ENCODE measurements at regions not wholly inside any gene's neighbourhood (a gene's known extent, or its start where the extent isn't known, plus 50 kb on each side); places are given as distances from the start of the nearest gene placed in this dataset.

GRCh38 chr6:170089963-170090362, 200.9 kb downstream of the DLL1 start:
- no peak overlapping the region for H3K4me3 ChIP-seq (replicated peaks in 1 of 3; ENCODE audit: insufficient read depth in 1 of 3, low read depth in 1 of 3, low read length in 3 of 3)
- ChIA-PET POLR2A (no interaction called here), CTCF (interaction anchor here (1.3 kb wide), 1 partner anchor 258 kb away, joined by 4 read pairs; no protein-coding TSS in a partner anchor)
- no peak overlapping the region for H3K27ac ChIP-seq (ENCODE audit: insufficient read depth, low read depth, low read length)
- H4K20me1 ChIP-seq (replicated peaks; ENCODE audit: control insufficient read depth, extremely low read depth, insufficient read depth, low read length): no peaks in the 10 kb centered on the region
- no peak overlapping the region for H3K9ac ChIP-seq (replicated peaks; ENCODE audit: extremely low read depth, insufficient read depth, low read length)
- no peaks in the 10 kb centered on the region for H3K9me3 ChIP-seq (replicated peaks; ENCODE audit: control insufficient read depth, insufficient read depth, low read length)
- no peaks in the 10 kb centered on the region for H3K27me3 ChIP-seq (ENCODE audit: control insufficient read depth in 2 of 2, insufficient read depth in 2 of 2, low read length in 2 of 2)
- BruUV-seq (replicated peaks): no TSS peak
- no peaks in the 10 kb centered on the region for H3K4me1 ChIP-seq (ENCODE audit: control insufficient read depth, extremely low read depth, insufficient read depth, low read length)
- no peak overlapping the region for H2AFZ ChIP-seq (ENCODE audit: low read depth, low read length)
- intact Hi-C loops (cut with micrococcal nuclease) (no loop called here), dilution Hi-C loops (cut with MboI; ENCODE audit: extremely low pct_ligation_motif_present, low sequenced_read_pairs) (no loop called here)
- H3K36me3 ChIP-seq (ENCODE audit: control insufficient read depth in 2 of 2, extremely low read depth in 1 of 2, insufficient read depth in 2 of 2, low read length in 2 of 2): no peaks in the 10 kb centered on the region
- no peaks in the 10 kb centered on the region for H3K79me2 ChIP-seq (ENCODE audit: control insufficient read depth, insufficient read depth, low read length)
- H3K4me2 ChIP-seq (ENCODE audit: insufficient read depth, low read length): no peak overlapping the region
- H3K9me1 ChIP-seq (replicated peaks; ENCODE audit: control insufficient read depth, extremely low read depth, insufficient read depth, low read length): no peaks in the 10 kb centered on the region
- no peak for DNase-seq (ENCODE audit: low read depth, low spot score)
- TF ChIP-seq JUN (IDR thresholded peaks at IDR 0.05; ENCODE audit: borderline replicate concordance, insufficient read depth, insufficient read length, low read depth) (no peak), FOS (IDR thresholded peaks at IDR 0.05; ENCODE audit: borderline replicate concordance, insufficient read depth, low read length) (no peak), EZH2 (IDR thresholded peaks at IDR 0.05; ENCODE audit: borderline replicate concordance, low read depth, low read length, severe bottlenecking) (no peak), GATA2 (IDR thresholded peaks at IDR 0.05; ENCODE audit: insufficient read depth, insufficient read length, low read depth, low read length) (no peak), CTCF (IDR thresholded peaks at IDR 0.05; ENCODE audit: extremely low read depth in 1 of 2, insufficient read depth in 1 of 2, low read depth in 1 of 2, low read length in 2 of 2) (no peak), POLR2A (IDR thresholded peaks at IDR 0.05; ENCODE audit: low read depth, low read length) (no peak), POLR2AphosphoS5 (IDR thresholded peaks at IDR 0.05; ENCODE audit: insufficient read depth, low read depth, low read length) (no peak), MYC (IDR thresholded peaks at IDR 0.05; ENCODE audit: low read depth, low read length) (no peak)
- TF ChIP-seq, protein P1, sequence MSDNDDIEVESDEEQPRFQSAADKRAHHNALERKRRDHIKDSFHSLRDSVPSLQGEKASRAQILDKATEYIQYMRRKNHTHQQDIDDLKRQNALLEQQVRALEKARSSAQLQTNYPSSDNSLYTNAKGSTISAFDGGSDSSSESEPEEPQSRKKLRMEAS (IDR thresholded peaks at IDR 0.05; ENCODE audit: insufficient read depth, insufficient read length): no peak
- no peak for FAIRE-seq
